ENCODE measurements at regions not wholly inside any gene's neighbourhood (a gene's known extent, or its start where the extent isn't known, plus 50 kb on each side); places are given as distances from the start of the nearest gene placed in this dataset.

GRCh38 chr14:26856876-26857518 lies 259.2 kb upstream of the NOVA1 start:
- ChIA-PET POLR2A (no interaction called here), CTCF (no interaction called here)
- no peak overlapping the region for H2AFZ ChIP-seq (ENCODE audit: insufficient read depth, low read depth, low read length, poor library complexity, severe bottlenecking)
- H3K36me3 ChIP-seq (replicated peaks in 1 of 2; ENCODE audit: control extremely low read depth in 1 of 2, control insufficient read depth in 1 of 2, extremely low read depth in 1 of 2, insufficient read depth in 2 of 2, low read length in 1 of 2): no peaks in the 10 kb centered on the region
- no peak overlapping the region for H3K4me3 ChIP-seq (ENCODE audit: control extremely low read depth in 1 of 5, extremely low read depth in 1 of 5, insufficient read depth in 1 of 5, low read depth in 2 of 5, low read length in 4 of 5)
- no peaks in the 10 kb centered on the region for H4K20me1 ChIP-seq (ENCODE audit: control insufficient read depth, insufficient read depth, low read length, poor library complexity, severe bottlenecking)
- H3K9me3 Mint-ChIP-seq (ENCODE audit: insufficient read depth): no peaks in the 10 kb centered on the region
- no peaks in the 10 kb centered on the region for H3K4me1 Mint-ChIP-seq
- DNase-seq (no peak), ATAC-seq (ENCODE audit: low read depth) (no peak)
- no peak overlapping the region for H3K4me3 Mint-ChIP-seq
- no peak overlapping the region for H3K27ac ChIP-seq (ENCODE audit: low read length in 2 of 2)
- 51% methylated on average over 2 of the region's 4 CpGs for WGBS (ENCODE audit: insufficient coverage)
- no peak overlapping the region for H3K4me2 ChIP-seq (replicated peaks; ENCODE audit: low read depth, low read length, poor library complexity, severe bottlenecking)
- no peaks in the 10 kb centered on the region for H3K4me1 ChIP-seq (ENCODE audit: control insufficient read depth in 2 of 2, insufficient read depth in 2 of 2, low read length in 2 of 2)
- TF ChIP-seq EZH2 (IDR thresholded peaks at IDR 0.05; ENCODE audit: borderline replicate concordance, insufficient read depth, low read depth, low read length, poor library complexity, severe bottlenecking) (no peak), CTCF (IDR thresholded peaks at IDR 0.05) (no peak)
- no peaks in the 10 kb centered on the region for H3K27me3 ChIP-seq (replicated peaks in 1 of 4; ENCODE audit: control extremely low read depth in 1 of 4, control insufficient read depth in 3 of 4, insufficient read depth in 4 of 4, low read length in 3 of 4)
- H3K9me3 ChIP-seq (ENCODE audit: control extremely low read depth in 1 of 3, control insufficient read depth in 2 of 3, insufficient read depth in 1 of 3, low read length in 2 of 3): peaks cover 0 to 4% (median 0%) of the 10 kb centered on the region in 3 donors
- no peak overlapping the region for H3K27ac Mint-ChIP-seq
- no peak overlapping the region for H3K9ac ChIP-seq (ENCODE audit: low read length)
- intact Hi-C loops (cut with micrococcal nuclease): no loop called here
- H3K79me2 ChIP-seq (ENCODE audit: control insufficient read depth, insufficient read depth, low read length): no peaks in the 10 kb centered on the region
- no peaks in the 10 kb centered on the region for H3K27me3 Mint-ChIP-seq

GRCh38 chr14:26859483-26859882 lies 261.6 kb upstream of the NOVA1 start:
- H3K27me3 Mint-ChIP-seq: no peaks in the 10 kb centered on the region

More at GRCh38 chr14:26859483-26859882, 261.6 kb upstream of the NOVA1 start:
- Histone ChIP-seq H3K36me3 (replicated peaks in 1 of 2; ENCODE audit: control extremely low read depth in 1 of 2, control insufficient read depth in 1 of 2, extremely low read depth in 1 of 2, insufficient read depth in 2 of 2, low read length in 1 of 2) (no peaks in the 10 kb centered on the region), H3K4me2 (replicated peaks; ENCODE audit: low read depth, low read length, poor library complexity, severe bottlenecking) (no peak overlapping the region), H2AFZ (ENCODE audit: insufficient read depth, low read depth, low read length, poor library complexity, severe bottlenecking) (no peak overlapping the region), H3K4me3 (ENCODE audit: control extremely low read depth in 1 of 5, extremely low read depth in 1 of 5, insufficient read depth in 1 of 5, low read depth in 2 of 5, low read length in 4 of 5) (no peak overlapping the region), H3K79me2 (ENCODE audit: control insufficient read depth, insufficient read depth, low read length) (no peaks in the 10 kb centered on the region), H3K4me1 (ENCODE audit: control insufficient read depth in 2 of 2, insufficient read depth in 2 of 2, low read length in 2 of 2) (no peaks in the 10 kb centered on the region), H3K9me3 (ENCODE audit: control extremely low read depth in 1 of 3, control insufficient read depth in 2 of 3, insufficient read depth in 1 of 3, low read length in 2 of 3) (peaks cover 0 to 5% (median 0%) of the 10 kb centered on the region in 3 donors), H4K20me1 (ENCODE audit: control insufficient read depth, insufficient read depth, low read length, poor library complexity, severe bottlenecking) (no peaks in the 10 kb centered on the region), H3K27me3 (replicated peaks in 1 of 4; ENCODE audit: control extremely low read depth in 1 of 4, control insufficient read depth in 3 of 4, insufficient read depth in 4 of 4, low read length in 3 of 4) (no peaks in the 10 kb centered on the region), H3K27ac (ENCODE audit: low read length in 2 of 2) (no peak overlapping the region), H3K9ac (ENCODE audit: low read length) (no peak overlapping the region)
- DNase-seq (no peak), ATAC-seq (ENCODE audit: low read depth) (no peak)
- TF ChIP-seq CTCF (IDR thresholded peaks at IDR 0.05) (no peak), EZH2 (IDR thresholded peaks at IDR 0.05; ENCODE audit: borderline replicate concordance, insufficient read depth, low read depth, low read length, poor library complexity, severe bottlenecking) (no peak)
- intact Hi-C loops (cut with micrococcal nuclease): no loop called here
- 100% methylated on average over 1 of the region's 2 CpGs for WGBS (ENCODE audit: insufficient coverage)
- ChIA-PET CTCF (no interaction called here), POLR2A (no interaction called here)
- no peaks in the 10 kb centered on the region for H3K4me1 Mint-ChIP-seq
- no peaks in the 10 kb centered on the region for H3K9me3 Mint-ChIP-seq (ENCODE audit: insufficient read depth)
- no peak overlapping the region for H3K4me3 Mint-ChIP-seq
- no peak overlapping the region for H3K27ac Mint-ChIP-seq
